HG02588 (cell line): ENCODE measurements at regions not wholly inside any gene's neighbourhood (a gene's known extent, or its start where the extent isn't known, plus 50 kb on each side); places are given as distances from the start of the nearest gene placed in this dataset.

Experiments used
- ATAC-seq: cut with Tn5 transposase; IDR thresholded peaks from one replicate; pipeline ENCODE4 v1.9.1; 2021; ENCODE audit warnings: mild to moderate bottlenecking, moderate library complexity; ENCODE audit not compliant: unreplicated experiment

- ATAC-seq, result no peak
These were observed 172.5 kb downstream of the SH2D1A start for GRCh38 chrX:124518885-124519284.

- no peak for ATAC-seq
These were observed 178.5 kb downstream of the SH2D1A start for GRCh38 chrX:124524852-124525251.

- no peak for ATAC-seq
These were observed 183.4 kb downstream of the SH2D1A start for GRCh38 chrX:124529786-124530185.

GRCh38 chrX:124530803-124531202 is 184.4 kb downstream of the SH2D1A start:
- ATAC-seq, result no peak

GRCh38 chrX:124534536-124534935 is 188.2 kb downstream of the SH2D1A start:
- ATAC-seq, result no peak

- ATAC-seq, result no peak
These were observed 194.1 kb downstream of the SH2D1A start for GRCh38 chrX:124540474-124540873.

GRCh38 chrX:124548571-124548970 is 202.2 kb downstream of the SH2D1A start:
- no peak for ATAC-seq

- ATAC-seq, result no peak
These were observed 208.8 kb downstream of the SH2D1A start for GRCh38 chrX:124555036-124555595.

GRCh38 chrX:124557976-124558375 is 211.6 kb downstream of the SH2D1A start:
- ATAC-seq, result no peak

GRCh38 chrX:124573468-124573867 is 227.1 kb downstream of the SH2D1A start:
- ATAC-seq, result no peak

GRCh38 chrX:124592744-124593143 is 246.4 kb downstream of the SH2D1A start:
- no peak for ATAC-seq

GRCh38 chrX:124594017-124594651 is 247.8 kb downstream of the SH2D1A start:
- no peak for ATAC-seq

GRCh38 chrX:124605511-124605910 is 259.1 kb downstream of the SH2D1A start:
- ATAC-seq, result no peak

- no peak for ATAC-seq
These were observed 260.4 kb downstream of the SH2D1A start for GRCh38 chrX:124606724-124607123.

- no peak for ATAC-seq
These were observed 273.3 kb downstream of the SH2D1A start for GRCh38 chrX:124619710-124620109.

- no peak for ATAC-seq
These were observed 288.0 kb downstream of the SH2D1A start for GRCh38 chrX:124634363-124634762.

GRCh38 chrX:124641737-124642491 is 295.6 kb downstream of the SH2D1A start:
- ATAC-seq, result no peak

GRCh38 chrX:124646403-124646802 is 300.0 kb downstream of the SH2D1A start:
- no peak for ATAC-seq

GRCh38 chrX:124651031-124651430 is 304.7 kb downstream of the SH2D1A start:
- no peak for ATAC-seq

- no peak for ATAC-seq
These were observed 319.4 kb downstream of the SH2D1A start for GRCh38 chrX:124665621-124666400.

- ATAC-seq, result no peak
These were observed 332.8 kb downstream of the SH2D1A start for GRCh38 chrX:124679199-124679598.
